ENCODE measurements at regions not wholly inside any gene's neighbourhood (a gene's known extent, or its start where the extent isn't known, plus 50 kb on each side); places are given as distances from the start of the nearest gene placed in this dataset.

GRCh38 chr11:92671081-92671480, 298.4 kb upstream of the MTNR1B start:
- no peaks in the 10 kb centered on the region for H3K27me3 Mint-ChIP-seq
- DNase-seq (no peak), ATAC-seq (no peak)
- no peaks in the 10 kb centered on the region for H3K4me1 Mint-ChIP-seq
- H3K9me3 Mint-ChIP-seq, result peaks cover 0 to 6% of the 10 kb centered on the region in 2 donors
- no peak overlapping the region for H3K27ac Mint-ChIP-seq
- no peak overlapping the region for H3K4me3 Mint-ChIP-seq

- Mint-ChIP-seq H3K4me3 (no peak overlapping the region), H3K27me3 (no peaks in the 10 kb centered on the region), H3K4me1 (no peaks in the 10 kb centered on the region), H3K27ac (no peak overlapping the region), H3K9me3 (peaks cover 0 to 5% of the 10 kb centered on the region in 2 donors)
- ATAC-seq, result no peak
- no peak for DNase-seq
These were observed 294.1 kb upstream of the MTNR1B start for GRCh38 chr11:92675303-92675702.

DNA sequence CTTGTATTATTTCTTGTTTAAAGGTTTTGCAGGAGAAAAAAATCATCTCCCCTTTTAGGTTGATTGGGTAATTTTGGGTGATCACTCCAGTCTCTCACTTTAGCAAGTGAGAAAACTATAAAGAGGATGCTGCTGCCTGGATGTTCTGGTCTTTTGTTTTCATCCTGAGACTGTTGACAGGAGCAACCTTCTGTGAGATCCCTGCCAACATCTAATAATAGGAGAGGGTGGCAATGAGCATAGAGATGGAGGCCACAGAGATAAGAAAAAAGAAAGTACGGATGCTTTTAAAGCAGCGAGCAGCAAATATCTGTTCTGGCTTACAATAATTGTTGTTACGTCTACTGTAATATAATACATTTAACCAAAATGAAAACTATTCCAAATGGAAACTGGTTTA, 293.6 kb upstream of the MTNR1B start:
- no peak overlapping the region for H3K4me3 Mint-ChIP-seq
- H3K27me3 Mint-ChIP-seq, result no peaks in the 10 kb centered on the region
- H3K27ac Mint-ChIP-seq, result no peak overlapping the region
- DNase-seq (no peak), ATAC-seq (no peak)
- H3K9me3 Mint-ChIP-seq, result peaks cover 0 to 7% of the 10 kb centered on the region in 2 donors
- H3K4me1 Mint-ChIP-seq, result no peaks in the 10 kb centered on the region

DNA sequence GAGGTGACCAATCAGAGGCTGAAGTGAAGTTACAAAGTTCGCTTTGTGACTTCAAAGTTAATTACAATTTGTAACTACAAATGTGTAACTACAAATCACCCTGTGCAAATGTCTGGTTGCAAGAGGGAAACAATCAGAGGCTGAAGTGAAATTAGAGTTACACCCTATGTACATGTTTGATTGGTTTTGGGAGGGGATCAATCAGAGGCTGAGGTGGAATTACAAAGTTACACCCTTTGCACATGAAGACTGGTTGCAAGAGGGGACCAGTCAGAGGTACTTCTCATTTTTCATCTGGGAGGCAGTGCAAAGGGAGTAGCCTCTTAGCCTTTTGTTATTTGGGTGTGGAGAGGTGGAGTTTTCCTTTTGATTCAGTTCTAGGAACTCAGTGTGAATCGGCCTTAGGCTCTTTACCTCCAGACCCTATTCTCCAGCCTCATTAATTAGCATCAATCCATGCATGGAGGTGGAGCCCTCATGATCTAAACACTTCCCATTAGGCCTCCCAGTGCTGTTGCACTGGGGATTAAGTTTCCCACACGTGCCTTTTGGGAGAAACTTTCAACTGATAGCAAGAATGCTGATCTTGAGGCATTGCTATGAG, 291.3 kb upstream of the MTNR1B start:
- Mint-ChIP-seq H3K4me3 (no peak overlapping the region), H3K27me3 (no peaks in the 10 kb centered on the region), H3K4me1 (no peaks in the 10 kb centered on the region), H3K27ac (no peak overlapping the region), H3K9me3 (peaks cover 0 to 13% of the 10 kb centered on the region in 2 donors)
- ATAC-seq (no peak), DNase-seq (no peak)

- ATAC-seq, result no peak
- no peaks in the 10 kb centered on the region for H3K4me1 Mint-ChIP-seq
- H3K9me3 Mint-ChIP-seq, result peaks cover 0 to 13% of the 10 kb centered on the region in 2 donors
- no peak overlapping the region for H3K27ac Mint-ChIP-seq
- H3K4me3 Mint-ChIP-seq, result no peak overlapping the region
- no peaks in the 10 kb centered on the region for H3K27me3 Mint-ChIP-seq
- DNase-seq, result no peak
These were observed 287.9 kb upstream of the MTNR1B start for GRCh38 chr11:92681586-92681985.

- Mint-ChIP-seq H3K4me3 (no peak overlapping the region), H3K4me1 (no peaks in the 10 kb centered on the region), H3K9me3 (peaks cover 0 to 13% of the 10 kb centered on the region in 2 donors), H3K27me3 (no peaks in the 10 kb centered on the region), H3K27ac (no peak overlapping the region)
- no peak for DNase-seq
- no peak for ATAC-seq
These were observed 287.3 kb upstream of the MTNR1B start for GRCh38 chr11:92682136-92682535.

GRCh38 chr11:92682952-92683351, 286.5 kb upstream of the MTNR1B start:
- no peaks in the 10 kb centered on the region for H3K27me3 Mint-ChIP-seq
- DNase-seq (no peak), ATAC-seq (no peak)
- H3K9me3 Mint-ChIP-seq, result peaks cover 0 to 13% of the 10 kb centered on the region in 2 donors
- H3K4me3 Mint-ChIP-seq, result no peak overlapping the region
- H3K4me1 Mint-ChIP-seq, result no peaks in the 10 kb centered on the region
- H3K27ac Mint-ChIP-seq, result no peak overlapping the region

DNA sequence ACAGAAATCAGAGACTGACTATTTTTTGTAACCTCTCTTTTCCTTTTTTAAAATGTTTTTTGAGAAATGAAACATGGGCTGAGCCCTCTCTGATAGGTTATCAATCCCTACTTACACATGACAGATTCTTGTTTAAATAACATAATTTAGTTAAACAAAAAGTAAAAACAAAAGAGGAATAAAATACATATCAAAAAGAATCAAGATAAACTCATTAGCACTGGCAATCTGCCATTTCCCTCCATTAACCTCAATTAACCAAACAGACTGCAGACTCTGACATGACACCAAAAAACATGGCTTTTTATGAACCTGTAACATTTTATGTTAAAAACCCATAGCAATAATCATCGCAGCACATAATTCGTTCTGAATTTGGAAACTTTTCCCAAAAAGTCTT, 284.4 kb upstream of the MTNR1B start:
- Mint-ChIP-seq H3K27me3 (no peaks in the 10 kb centered on the region), H3K4me1 (no peaks in the 10 kb centered on the region), H3K4me3 (no peak overlapping the region), H3K27ac (no peak overlapping the region), H3K9me3 (peaks cover 0 to 10% of the 10 kb centered on the region in 2 donors)
- DNase-seq (no peak), ATAC-seq (no peak)

- no peaks in the 10 kb centered on the region for H3K27me3 Mint-ChIP-seq
- no peaks in the 10 kb centered on the region for H3K9me3 Mint-ChIP-seq
- H3K4me3 Mint-ChIP-seq, result no peak overlapping the region
- ATAC-seq (no peak), DNase-seq (no peak)
- H3K4me1 Mint-ChIP-seq, result no peaks in the 10 kb centered on the region
- no peak overlapping the region for H3K27ac Mint-ChIP-seq
These were observed 281.7 kb upstream of the MTNR1B start for GRCh38 chr11:92687724-92688123.

DNA sequence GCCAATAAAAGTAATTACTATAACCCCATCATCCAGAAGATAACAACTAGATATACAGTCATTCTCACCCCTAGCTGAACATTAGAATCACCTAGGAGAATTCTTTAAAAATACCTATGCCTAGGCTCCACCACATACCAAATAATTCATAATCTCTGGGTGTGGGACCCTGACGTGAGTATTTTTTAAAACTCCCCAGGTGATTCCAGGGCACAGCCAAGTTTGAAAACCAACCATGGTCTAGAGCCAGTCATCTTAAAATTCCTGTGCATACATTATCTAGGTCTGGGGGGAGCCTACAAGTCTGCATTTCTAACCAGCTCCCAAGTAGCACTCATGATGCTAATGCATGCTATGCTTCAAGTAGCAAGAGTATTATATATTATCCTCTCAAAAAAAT, 281.0 kb upstream of the MTNR1B start:
- no peaks in the 10 kb centered on the region for H3K4me1 Mint-ChIP-seq
- H3K4me3 Mint-ChIP-seq, result no peak overlapping the region
- no peak overlapping the region for H3K27ac Mint-ChIP-seq
- no peak for DNase-seq
- no peak for ATAC-seq
- H3K27me3 Mint-ChIP-seq, result no peaks in the 10 kb centered on the region
- no peaks in the 10 kb centered on the region for H3K9me3 Mint-ChIP-seq

- DNase-seq (no peak), ATAC-seq (no peak)
- H3K9me3 Mint-ChIP-seq, result no peaks in the 10 kb centered on the region
- H3K4me3 Mint-ChIP-seq, result no peak overlapping the region
- H3K27me3 Mint-ChIP-seq, result no peaks in the 10 kb centered on the region
- H3K27ac Mint-ChIP-seq, result no peak overlapping the region
- no peaks in the 10 kb centered on the region for H3K4me1 Mint-ChIP-seq
These were observed 276.5 kb upstream of the MTNR1B start for GRCh38 chr11:92692826-92693546.

GRCh38 chr11:92696076-92696475, 273.4 kb upstream of the MTNR1B start:
- ATAC-seq (no peak), DNase-seq (no peak)
- H3K27ac Mint-ChIP-seq, result no peak overlapping the region
- no peaks in the 10 kb centered on the region for H3K4me1 Mint-ChIP-seq
- no peaks in the 10 kb centered on the region for H3K27me3 Mint-ChIP-seq
- H3K9me3 Mint-ChIP-seq, result no peaks in the 10 kb centered on the region
- no peak overlapping the region for H3K4me3 Mint-ChIP-seq

DNA sequence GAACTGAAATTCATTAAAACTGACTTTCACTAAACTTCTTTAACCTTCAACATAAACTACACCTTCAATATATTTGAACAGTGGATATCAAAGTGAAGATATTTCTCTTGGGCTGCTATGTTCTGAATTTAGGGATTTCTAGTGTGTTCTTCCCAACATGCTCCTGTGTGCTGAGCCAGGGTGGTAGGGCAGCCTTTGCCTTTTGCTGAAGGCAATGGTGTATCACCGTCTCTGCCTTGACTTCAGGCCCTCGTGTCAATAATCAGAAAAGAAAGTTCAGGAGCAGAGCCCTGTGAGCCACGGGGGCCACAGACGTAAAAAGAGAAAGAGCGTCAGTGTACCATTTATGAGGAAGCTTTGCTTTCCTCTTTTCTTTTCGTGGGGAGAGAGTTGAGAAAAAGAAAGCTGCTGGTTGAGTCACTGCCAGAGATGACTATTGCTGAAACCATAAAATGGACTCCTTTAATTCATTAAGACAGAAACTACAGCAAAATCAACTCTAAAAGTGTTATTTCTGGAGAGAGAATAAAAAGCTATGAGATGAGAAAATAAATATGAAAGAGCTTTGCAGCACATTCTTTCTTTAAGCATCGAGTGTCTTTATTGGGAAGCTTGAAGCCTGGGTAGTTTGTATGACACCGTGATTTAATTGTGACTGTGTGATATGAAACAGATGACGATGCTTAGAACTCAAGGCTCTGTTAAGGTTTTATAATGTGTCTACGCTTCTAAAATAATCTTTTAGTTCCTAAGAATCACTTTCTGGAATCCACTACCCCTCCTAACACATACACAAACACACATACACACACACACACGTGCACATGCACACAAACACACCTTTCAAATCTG, 271.8 kb upstream of the MTNR1B start:
- H3K4me3 Mint-ChIP-seq, result no peak overlapping the region
- H3K9me3 Mint-ChIP-seq, result no peaks in the 10 kb centered on the region
- H3K27ac Mint-ChIP-seq, result no peak overlapping the region
- no peaks in the 10 kb centered on the region for H3K4me1 Mint-ChIP-seq
- DNase-seq, result no peak
- no peaks in the 10 kb centered on the region for H3K27me3 Mint-ChIP-seq
- no peak for ATAC-seq

GRCh38 chr11:92698742-92699141, 270.7 kb upstream of the MTNR1B start:
- H3K27ac Mint-ChIP-seq, result no peak overlapping the region

GRCh38 chr11:92702037-92702804, 267.2 kb upstream of the MTNR1B start:
- no peak overlapping the region for H3K27ac Mint-ChIP-seq
- no peaks in the 10 kb centered on the region for H3K27me3 Mint-ChIP-seq
- no peaks in the 10 kb centered on the region for H3K4me1 Mint-ChIP-seq
- peaks cover 14 to 26% of the 10 kb centered on the region in 2 donors for H3K9me3 Mint-ChIP-seq
- ATAC-seq (no peak), DNase-seq (no peak)
- H3K4me3 Mint-ChIP-seq, result no peak overlapping the region

More at GRCh38 chr11:92698742-92699141, 270.7 kb upstream of the MTNR1B start:
- no peak overlapping the region for H3K4me3 Mint-ChIP-seq
- DNase-seq (no peak), ATAC-seq (no peak)
- H3K9me3 Mint-ChIP-seq, result no peaks in the 10 kb centered on the region
- no peaks in the 10 kb centered on the region for H3K4me1 Mint-ChIP-seq
- no peaks in the 10 kb centered on the region for H3K27me3 Mint-ChIP-seq
